Activated T-helper 2 cell treated with anti-CD3 and anti-CD28 coated beads, Interferon-gamma antibody, Interleukin-2, Interleukin-4, amounts not matched to agents 10 μg/mL and 5 μg/mL and 100 μg/mL, durations not matched to agents 14 hours and 24 hours and 36 hours (primary cell): ENCODE measurements at regions not wholly inside any gene's neighbourhood (a gene's known extent, or its start where the extent isn't known, plus 50 kb on each side); places are given as distances from the start of the nearest gene placed in this dataset.
"Not testable (repeated sequence)": the region's sequence is repeated elsewhere in the genome, so short reads cannot be mapped to it uniquely, and the experiment has no call there.

ENCODE experiments used
- DNase-seq: peaks from one replicate; pipeline ENCODE4 v3.0.0; 2021; ENCODE audit warnings: low spot score
- H3K27ac Mint-ChIP-seq: one replicate; pipeline ENCODE4 v1.8.0; 2021; ENCODE audit warnings: mixed read lengths
- H3K27me3 Mint-ChIP-seq: one replicate; pipeline ENCODE4 v1.8.0; 2021; ENCODE audit warnings: low read depth, mixed read lengths
- H3K36me3 Mint-ChIP-seq: one replicate; pipeline ENCODE4 v1.8.0; 2021; ENCODE audit warnings: low read depth, mixed read lengths
- H3K4me1 Mint-ChIP-seq: one replicate; pipeline ENCODE4 v1.8.0; 2021; ENCODE audit warnings: low read depth, mixed read lengths
- H3K4me3 Mint-ChIP-seq: one replicate; pipeline ENCODE4 v1.8.0; 2021; ENCODE audit warnings: low read depth, mild to moderate bottlenecking, moderate library complexity, mixed read lengths
- H3K9me3 Mint-ChIP-seq: one replicate; pipeline ENCODE4 v1.8.0; 2021; ENCODE audit warnings: mixed read lengths
- intact Hi-C: fragments of 100-400 bp; cut with micrococcal nuclease; formaldehyde crosslinking; loops from one replicate; pipeline ENCODE4 v1.15.1; 2023

DNA sequence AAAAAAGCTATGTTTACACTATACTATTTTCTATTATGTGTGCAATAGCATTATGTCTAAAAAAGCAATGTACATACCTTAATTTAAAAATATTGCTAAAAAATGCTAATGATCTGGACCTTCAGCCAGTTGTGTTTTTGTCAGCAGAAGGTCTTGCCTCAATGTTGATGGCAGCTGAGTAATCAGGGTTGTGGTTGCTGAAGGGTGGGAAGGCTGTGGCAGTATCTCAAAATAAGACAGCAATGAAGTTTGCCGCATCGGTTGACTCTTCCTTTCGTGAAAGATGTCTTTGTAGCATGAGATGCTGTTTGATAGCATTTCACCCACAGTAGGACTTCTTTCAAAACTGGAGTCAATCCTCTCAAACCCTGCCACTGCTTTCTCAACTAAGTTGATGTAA, 134.7 kb upstream of the CDYL start:
- H3K27ac Mint-ChIP-seq: no peak overlapping the region
- H3K9me3 Mint-ChIP-seq: peaks cover 35% of the 10 kb centered on the region
- no peak overlapping the region for H3K4me3 Mint-ChIP-seq
- intact Hi-C loops: no loop called here
- H3K36me3 Mint-ChIP-seq: peaks cover 12% of the 10 kb centered on the region
- H3K4me1 Mint-ChIP-seq: peaks cover 25% of the 10 kb centered on the region
- DNase-seq: no peak
- H3K27me3 Mint-ChIP-seq: no peaks in the 10 kb centered on the region

DNA sequence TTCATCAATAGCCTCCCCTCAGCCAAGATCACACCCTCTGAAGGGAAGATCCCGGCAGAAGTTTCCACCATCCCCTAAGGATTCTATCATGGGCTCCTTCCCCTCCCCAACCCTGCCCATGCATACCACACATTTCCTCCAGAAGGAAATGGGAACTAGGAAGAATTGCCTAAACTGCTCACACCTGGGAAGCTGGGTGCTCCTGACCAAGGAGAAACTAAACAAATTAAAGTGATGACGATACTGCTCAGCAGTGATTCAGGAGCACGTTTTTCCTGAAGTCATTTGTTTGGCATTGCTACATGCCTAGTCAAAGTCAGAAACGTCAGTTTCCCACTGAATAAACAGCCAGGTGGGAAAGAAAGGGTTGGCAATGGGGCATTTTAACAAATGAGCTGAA, 136.1 kb upstream of the CDYL start:
- H3K27ac Mint-ChIP-seq: no peak overlapping the region
- peaks cover 25% of the 10 kb centered on the region for H3K4me1 Mint-ChIP-seq
- peaks cover 35% of the 10 kb centered on the region for H3K9me3 Mint-ChIP-seq
- no peak for DNase-seq
- intact Hi-C loops: no loop called here
- H3K27me3 Mint-ChIP-seq: no peaks in the 10 kb centered on the region
- no peak overlapping the region for H3K4me3 Mint-ChIP-seq
- H3K36me3 Mint-ChIP-seq: peaks cover 12% of the 10 kb centered on the region

DNA sequence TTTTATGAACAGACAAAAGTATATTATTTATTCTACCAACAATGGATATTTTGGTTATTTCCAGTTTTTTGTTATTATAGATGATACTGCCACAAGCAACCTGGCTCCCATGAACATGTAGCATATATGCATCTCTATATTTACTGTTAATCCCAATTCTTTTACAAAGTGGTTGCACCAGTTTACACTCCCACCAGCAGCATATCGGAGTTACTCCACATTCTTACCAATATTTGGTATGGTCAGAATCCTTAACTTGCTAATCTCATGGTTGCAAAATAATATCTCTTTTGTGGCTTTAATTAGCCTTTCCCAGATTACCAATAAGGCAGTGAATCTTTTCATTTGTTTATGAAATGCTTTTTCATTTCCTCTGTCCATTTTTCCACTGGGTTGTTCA, 137.6 kb upstream of the CDYL start:
- intact Hi-C loops: loop anchor here (2.0 to 5.0 kb wide), 3 partner anchors 89 to 300 kb away; partner anchors contain the start of gene CDYL
- H3K27me3 Mint-ChIP-seq: no peaks in the 10 kb centered on the region
- DNase-seq: no peak
- peaks cover 35% of the 10 kb centered on the region for H3K9me3 Mint-ChIP-seq
- no peak overlapping the region for H3K27ac Mint-ChIP-seq
- H3K4me3 Mint-ChIP-seq: no peak overlapping the region
- peaks cover 23% of the 10 kb centered on the region for H3K4me1 Mint-ChIP-seq
- H3K36me3 Mint-ChIP-seq: peaks cover 12% of the 10 kb centered on the region

DNA sequence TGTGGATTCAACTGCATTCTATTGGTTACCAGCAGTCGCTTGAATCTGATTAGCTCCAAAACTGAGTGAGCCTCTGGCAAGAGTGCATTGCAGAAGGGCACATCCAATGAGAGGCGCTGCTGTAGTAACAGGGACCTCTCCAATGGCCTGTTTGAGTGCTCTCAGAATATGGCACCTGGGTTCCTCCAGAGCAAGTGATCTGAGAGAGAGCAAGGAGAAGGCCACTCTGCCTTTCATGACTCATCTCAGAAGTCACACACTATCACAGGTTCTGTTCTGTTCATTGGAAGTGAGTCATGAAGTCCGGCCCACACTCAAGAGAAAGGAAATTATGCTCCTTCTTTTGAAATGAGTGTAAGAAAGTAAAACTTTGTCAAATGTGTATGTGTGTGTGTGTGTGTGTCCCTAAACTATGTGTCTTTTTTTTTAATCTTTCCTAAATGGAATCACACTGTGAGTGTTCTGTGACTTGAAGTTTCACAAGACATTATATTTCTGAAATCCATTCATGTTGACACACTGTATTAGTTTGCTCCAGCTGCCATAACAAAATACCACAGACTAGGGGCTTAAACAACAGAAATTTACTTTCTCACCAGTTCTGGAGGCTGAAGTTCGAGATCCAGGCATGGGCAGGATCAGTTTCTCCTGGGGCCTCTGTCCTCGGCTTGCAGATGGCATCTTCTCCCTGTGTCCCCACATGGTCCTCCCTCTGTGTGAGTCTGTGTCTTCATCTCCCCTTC, 138.3 kb upstream of the CDYL start:
- H3K27me3 Mint-ChIP-seq: no peaks in the 10 kb centered on the region
- intact Hi-C loops: loop anchor here (1.0 to 5.0 kb wide), 4 partner anchors 9 to 301 kb away; partner anchors contain the start of gene CDYL
- H3K36me3 Mint-ChIP-seq: peaks cover 12% of the 10 kb centered on the region
- DNase-seq: no peak
- peak overlapping the region; percentile 73 for H3K27ac Mint-ChIP-seq
- no peak overlapping the region for H3K4me3 Mint-ChIP-seq
- peaks cover 35% of the 10 kb centered on the region for H3K9me3 Mint-ChIP-seq
- peaks cover 21% of the 10 kb centered on the region for H3K4me1 Mint-ChIP-seq

DNA sequence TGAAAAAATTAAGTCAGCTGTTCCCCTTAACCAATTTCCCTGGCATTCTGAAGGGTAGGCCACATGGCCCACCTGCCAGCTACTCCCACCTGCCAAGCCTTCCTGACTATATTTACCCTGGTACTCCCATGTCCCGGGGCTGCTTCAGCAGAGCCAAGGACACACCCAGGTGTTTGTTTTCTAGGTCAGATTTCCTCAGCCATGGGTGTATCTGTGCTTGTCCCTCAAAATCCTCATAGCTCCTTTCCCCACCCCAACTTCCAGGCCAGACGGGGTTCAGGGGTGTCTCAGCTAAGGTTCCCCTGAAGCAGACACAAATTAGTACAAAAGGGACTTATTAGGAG, 139.4 kb upstream of the CDYL start:
- no peak for DNase-seq
- H3K36me3 Mint-ChIP-seq: peaks cover 12% of the 10 kb centered on the region
- intact Hi-C loops: loop anchor here (1.0 to 5.0 kb wide), 3 partner anchors 10 to 140 kb away; partner anchors contain the start of gene CDYL
- H3K9me3 Mint-ChIP-seq: peaks cover 39% of the 10 kb centered on the region
- no peak overlapping the region for H3K4me3 Mint-ChIP-seq
- peaks cover 20% of the 10 kb centered on the region for H3K4me1 Mint-ChIP-seq
- H3K27me3 Mint-ChIP-seq: no peaks in the 10 kb centered on the region
- H3K27ac Mint-ChIP-seq: no peak overlapping the region

DNA sequence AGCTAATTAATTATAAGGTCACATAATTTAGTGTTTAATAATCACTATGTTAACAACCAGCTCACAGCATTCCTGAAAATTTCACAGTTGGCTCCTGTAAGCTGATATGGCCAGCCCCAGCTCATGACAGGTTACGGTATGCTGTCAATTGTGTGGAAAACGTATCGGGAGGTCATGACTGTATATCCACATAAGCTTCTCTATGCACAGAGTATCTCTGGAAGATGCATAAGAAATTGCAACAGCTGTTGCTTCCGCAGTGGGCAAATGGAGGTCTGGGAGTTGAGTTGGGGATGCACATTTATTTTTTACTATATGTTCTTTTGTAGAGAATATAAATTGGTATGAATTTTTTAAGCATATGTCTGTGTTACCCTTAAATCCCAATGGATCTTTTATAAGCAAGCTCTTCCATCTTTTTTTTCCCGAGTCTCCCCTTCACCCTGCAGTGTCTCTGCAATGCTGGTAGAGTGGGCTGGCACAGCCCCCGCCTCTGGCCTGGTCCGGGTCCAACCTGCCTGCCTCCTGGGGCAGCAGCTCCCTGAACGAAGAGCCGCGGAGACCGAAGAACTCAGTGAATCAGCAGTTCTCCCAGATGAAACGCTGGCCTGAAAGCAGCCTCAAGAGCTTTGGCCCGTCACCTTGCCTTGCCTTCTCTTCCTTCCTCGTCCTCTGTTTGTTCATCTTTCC, 139.9 kb upstream of the CDYL start:
- Mint-ChIP-seq H3K27me3 (no peaks in the 10 kb centered on the region), H3K4me3 (no peak overlapping the region), H3K27ac (no peak overlapping the region), H3K4me1 (peaks cover 18% of the 10 kb centered on the region), H3K9me3 (peaks cover 39% of the 10 kb centered on the region), H3K36me3 (peaks cover 12% of the 10 kb centered on the region)
- DNase-seq: no peak
- intact Hi-C loops: loop anchor here (5.0 kb wide), 2 partner anchors 91 to 141 kb away; partner anchors contain the start of gene CDYL

DNA sequence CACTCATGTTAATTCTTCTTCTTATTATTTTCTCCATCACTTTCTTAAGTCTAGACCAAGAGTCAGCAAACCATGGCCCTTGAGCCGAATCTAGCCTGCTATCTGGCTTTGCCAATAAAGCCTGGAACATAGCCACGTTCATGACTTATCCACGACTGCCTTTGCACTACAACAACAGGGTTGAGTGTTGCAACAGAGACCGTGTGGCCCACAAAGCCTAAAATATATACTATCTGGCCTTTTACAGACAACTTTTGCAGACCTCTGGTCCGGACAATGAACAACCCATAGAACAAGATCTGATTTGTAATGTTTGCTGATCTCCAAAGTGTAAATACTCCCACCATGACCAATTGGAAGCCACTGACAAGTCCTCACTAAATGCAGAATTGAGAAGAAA, 140.5 kb upstream of the CDYL start:
- peaks cover 39% of the 10 kb centered on the region for H3K9me3 Mint-ChIP-seq
- no peak overlapping the region for H3K27ac Mint-ChIP-seq
- intact Hi-C loops: loop anchor here (5.0 kb wide), 2 partner anchors 92 to 142 kb away; partner anchors contain the start of gene CDYL
- no peak overlapping the region for H3K4me3 Mint-ChIP-seq
- no peaks in the 10 kb centered on the region for H3K27me3 Mint-ChIP-seq
- H3K4me1 Mint-ChIP-seq: peaks cover 18% of the 10 kb centered on the region
- H3K36me3 Mint-ChIP-seq: peaks cover 12% of the 10 kb centered on the region
- DNase-seq: no peak

DNA sequence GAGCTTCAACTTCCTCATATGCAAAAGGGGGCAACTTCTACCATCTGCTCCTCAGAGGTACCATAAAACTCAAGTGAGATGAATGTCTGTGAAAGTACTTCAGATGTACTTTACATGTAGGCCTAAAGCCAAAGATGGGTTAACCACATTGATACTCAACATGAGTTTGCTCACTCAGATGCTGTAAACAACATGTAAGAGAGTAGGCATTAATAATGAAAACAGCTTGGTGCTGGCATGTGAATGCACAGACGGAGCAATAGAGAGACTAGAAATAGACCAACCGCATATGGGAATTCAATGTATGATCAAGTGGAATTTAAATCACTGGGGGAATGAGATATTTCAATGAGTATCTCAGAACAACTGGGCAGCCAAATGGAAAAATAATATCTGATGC, 143.8 kb upstream of the CDYL start:
- intact Hi-C loops: no loop called here

DNA sequence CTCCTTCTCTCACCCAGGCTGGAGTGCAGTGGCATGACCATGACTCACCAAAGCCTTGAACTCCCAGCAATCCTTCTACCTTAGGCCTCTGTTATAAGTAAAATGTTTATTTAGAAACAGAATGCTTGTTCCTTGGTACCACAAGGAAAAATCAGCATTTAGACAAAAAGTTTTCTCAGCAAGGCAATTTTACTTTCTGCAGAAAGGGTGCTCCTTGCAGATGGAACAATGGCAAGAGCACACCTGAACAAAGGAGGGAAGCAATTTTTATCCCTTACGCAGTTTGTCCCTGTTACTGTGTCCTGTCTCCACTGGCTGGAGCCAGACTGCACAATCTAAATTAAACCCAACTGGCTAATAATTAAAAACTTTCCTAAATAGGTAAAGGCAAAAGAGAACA, 146.4 kb upstream of the CDYL start:
- DNase-seq, H3K27me3 Mint-ChIP-seq, H3K36me3 Mint-ChIP-seq, intact Hi-C loops, H3K4me1 Mint-ChIP-seq, H3K4me3 Mint-ChIP-seq, H3K27ac Mint-ChIP-seq: not testable (repeated sequence)
- H3K9me3 Mint-ChIP-seq: peaks cover 22% of the 10 kb centered on the region

More for the DNA sequence above, 143.8 kb upstream of the CDYL start:
- no peak overlapping the region for H3K4me3 Mint-ChIP-seq
- peaks cover 6% of the 10 kb centered on the region for H3K36me3 Mint-ChIP-seq
- DNase-seq: no peak
- H3K4me1 Mint-ChIP-seq: peaks cover 4% of the 10 kb centered on the region
- peaks cover 27% of the 10 kb centered on the region for H3K9me3 Mint-ChIP-seq
- H3K27me3 Mint-ChIP-seq: no peaks in the 10 kb centered on the region
- H3K27ac Mint-ChIP-seq: no peak overlapping the region

DNA sequence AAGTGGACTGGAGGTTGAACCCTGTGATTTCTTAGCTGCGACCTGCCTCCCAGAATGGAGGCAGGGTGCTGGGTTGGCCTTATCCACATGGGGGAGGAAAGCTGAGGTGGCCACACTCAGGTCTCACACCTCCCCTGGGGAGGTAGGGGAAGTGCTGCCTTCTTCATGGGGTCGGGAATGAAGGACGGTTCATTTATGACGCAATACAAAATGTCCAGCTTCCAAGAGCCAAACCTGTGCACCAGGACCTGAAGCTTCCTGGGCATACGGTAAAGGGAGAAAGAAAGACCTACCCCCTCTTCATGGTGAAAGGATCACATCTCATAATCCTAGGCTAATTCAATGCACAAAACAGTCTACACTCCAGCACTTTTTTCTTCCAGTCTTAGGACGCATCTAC, 150.6 kb upstream of the CDYL start:
- intact Hi-C loops: no loop called here
- H3K9me3 Mint-ChIP-seq: peaks cover 18% of the 10 kb centered on the region
- H3K27ac Mint-ChIP-seq: no peak overlapping the region
- no peak for DNase-seq
- no peaks in the 10 kb centered on the region for H3K36me3 Mint-ChIP-seq
- peaks cover 2% of the 10 kb centered on the region for H3K27me3 Mint-ChIP-seq
- H3K4me3 Mint-ChIP-seq: no peak overlapping the region
- no peaks in the 10 kb centered on the region for H3K4me1 Mint-ChIP-seq

DNA sequence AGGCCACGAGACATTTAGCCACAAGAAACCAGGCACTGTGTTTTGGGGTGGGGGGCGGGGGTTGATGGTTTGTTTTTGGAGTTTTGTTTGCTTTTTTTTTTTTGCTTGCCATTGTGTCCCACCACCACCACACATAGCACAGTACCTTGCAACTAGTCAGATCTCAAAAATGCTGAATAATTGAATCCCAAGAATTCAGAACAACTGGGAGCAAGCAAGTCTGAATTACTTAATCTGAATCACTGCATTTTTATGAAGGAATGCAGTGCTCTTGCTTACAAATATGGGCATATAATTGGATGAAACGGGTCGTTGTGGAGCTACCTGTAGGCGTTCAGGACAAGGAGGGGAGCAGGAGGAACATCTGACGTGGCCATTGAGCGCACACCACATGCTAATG, 151.5 kb upstream of the CDYL start:
- Mint-ChIP-seq H3K4me3 (no peak overlapping the region), H3K36me3 (no peaks in the 10 kb centered on the region), H3K9me3 (peaks cover 13% of the 10 kb centered on the region), H3K27me3 (peaks cover 2% of the 10 kb centered on the region), H3K4me1 (no peaks in the 10 kb centered on the region), H3K27ac (no peak overlapping the region)
- no peak for DNase-seq
- intact Hi-C loops: no loop called here

DNA sequence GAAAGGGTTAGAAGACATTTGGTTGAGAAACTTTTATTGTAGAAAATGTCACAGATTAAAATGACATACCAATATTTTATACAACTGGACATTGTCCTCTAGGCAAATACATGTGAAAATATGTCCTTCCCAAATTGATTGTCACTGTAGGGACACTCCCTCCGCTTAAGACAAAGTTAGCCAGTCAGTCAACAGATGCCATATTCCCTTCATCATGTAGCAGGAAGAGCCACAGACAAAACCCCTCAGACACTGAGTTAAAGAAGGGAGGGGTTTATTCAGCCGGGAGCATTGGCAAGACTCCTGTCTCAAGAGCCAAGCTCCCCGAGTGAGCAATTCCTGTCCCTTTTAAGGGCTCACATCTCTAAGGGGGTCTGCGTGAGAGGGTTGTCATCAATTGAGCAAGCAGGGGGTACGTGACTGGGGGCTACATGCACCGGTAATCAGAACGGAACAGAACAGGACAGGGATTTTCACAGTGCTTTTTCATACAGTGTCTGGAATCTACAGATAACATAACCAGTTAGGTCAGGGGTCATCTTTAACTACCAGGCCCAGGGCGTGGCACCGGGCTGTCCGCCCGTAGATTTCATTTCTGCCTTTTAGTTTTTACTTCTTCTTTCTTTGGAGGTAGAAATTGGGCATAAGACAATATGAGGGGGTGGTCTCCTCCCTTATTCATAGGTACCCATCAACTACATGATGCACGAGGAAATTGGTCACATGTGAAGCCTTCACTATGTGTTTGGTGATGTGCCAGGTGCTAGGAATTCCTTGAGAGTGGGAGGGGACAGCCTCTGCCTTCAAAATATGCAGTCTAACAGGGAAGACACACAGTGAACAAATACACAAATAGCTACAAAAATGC, 155.7 kb upstream of the CDYL start:
- H3K27ac Mint-ChIP-seq: no peak overlapping the region
- intact Hi-C loops: no loop called here

More for the DNA sequence above, 155.7 kb upstream of the CDYL start:
- no peaks in the 10 kb centered on the region for H3K27me3 Mint-ChIP-seq
- no peaks in the 10 kb centered on the region for H3K9me3 Mint-ChIP-seq
- no peaks in the 10 kb centered on the region for H3K4me1 Mint-ChIP-seq
- H3K36me3 Mint-ChIP-seq: no peaks in the 10 kb centered on the region
- no peak overlapping the region for H3K4me3 Mint-ChIP-seq
- no peak for DNase-seq
